C4-2B (cell line): ENCODE measurements at regions not wholly inside any gene's neighbourhood (a gene's known extent, or its start where the extent isn't known, plus 50 kb on each side); places are given as distances from the start of the nearest gene placed in this dataset.

Source experiments
- ZFX ChIP-seq: fragments of 450-650 bp; IDR thresholded peaks from 2 replicates; pipeline ENCODE4 v1.6.1; 2017
- TF ChIP-seq, protein P1 (sequence below): fragments of 450-650 bp; conservative IDR thresholded peaks from 2 replicates; pipeline ENCODE4 v1.5.1; 2017; ENCODE audit warnings: mild to moderate bottlenecking

DNA sequence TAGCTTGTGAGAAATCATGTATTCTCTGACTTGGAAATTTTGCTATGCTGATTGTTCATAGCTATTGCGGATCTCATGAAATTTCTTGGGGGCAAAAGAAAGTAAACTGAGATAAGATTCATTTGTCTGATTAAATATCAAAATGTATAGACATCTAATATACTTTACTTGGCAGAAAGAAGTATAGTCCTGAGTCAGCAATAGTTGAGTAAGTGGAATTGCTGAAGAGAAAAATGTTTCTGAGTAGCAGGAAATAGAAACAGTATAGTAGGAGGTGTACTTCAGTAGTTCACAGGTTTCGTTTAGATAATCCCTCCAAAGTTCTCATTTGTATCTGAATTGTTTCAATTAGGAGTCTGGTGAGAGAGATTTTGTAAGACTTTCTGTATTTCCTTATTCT, 705.9 kb downstream of the MCTP2 start:
- TF ChIP-seq, protein P1, sequence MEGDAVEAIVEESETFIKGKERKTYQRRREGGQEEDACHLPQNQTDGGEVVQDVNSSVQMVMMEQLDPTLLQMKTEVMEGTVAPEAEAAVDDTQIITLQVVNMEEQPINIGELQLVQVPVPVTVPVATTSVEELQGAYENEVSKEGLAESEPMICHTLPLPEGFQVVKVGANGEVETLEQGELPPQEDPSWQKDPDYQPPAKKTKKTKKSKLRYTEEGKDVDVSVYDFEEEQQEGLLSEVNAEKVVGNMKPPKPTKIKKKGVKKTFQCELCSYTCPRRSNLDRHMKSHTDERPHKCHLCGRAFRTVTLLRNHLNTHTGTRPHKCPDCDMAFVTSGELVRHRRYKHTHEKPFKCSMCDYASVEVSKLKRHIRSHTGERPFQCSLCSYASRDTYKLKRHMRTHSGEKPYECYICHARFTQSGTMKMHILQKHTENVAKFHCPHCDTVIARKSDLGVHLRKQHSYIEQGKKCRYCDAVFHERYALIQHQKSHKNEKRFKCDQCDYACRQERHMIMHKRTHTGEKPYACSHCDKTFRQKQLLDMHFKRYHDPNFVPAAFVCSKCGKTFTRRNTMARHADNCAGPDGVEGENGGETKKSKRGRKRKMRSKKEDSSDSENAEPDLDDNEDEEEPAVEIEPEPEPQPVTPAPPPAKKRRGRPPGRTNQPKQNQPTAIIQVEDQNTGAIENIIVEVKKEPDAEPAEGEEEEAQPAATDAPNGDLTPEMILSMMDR = no peak
- no peak for TF ChIP-seq ZFX
